Astrocyte of the cerebellum (primary cell): ENCODE measurements at regions not wholly inside any gene's neighbourhood (a gene's known extent, or its start where the extent isn't known, plus 50 kb on each side); places are given as distances from the start of the nearest gene placed in this dataset.

Source experiments
- DNase-seq: peaks from one replicate; pipeline ENCODE4 v3.0.0-alpha.2; 2011; ENCODE audit warnings: low read depth
- H3K4me3 ChIP-seq: 2 replicates; pipeline ENCODE4 v1.5.1; 2011; ENCODE audit warnings: mild to moderate bottlenecking, low read depth, low read length, moderate library complexity
- in situ Hi-C: cut with HindIII; loops from 2 replicates; pipeline ENCODE4 v1.10.0; 2017; ENCODE audit warnings: low sequenced_read_pairs
- TF ChIP-seq, protein P1 (sequence below): IDR thresholded peaks from 2 replicates; pipeline ENCODE4 v1.5.1; 2012; ENCODE audit warnings: low read length, low read depth, moderate library complexity, mild to moderate bottlenecking; ENCODE audit errors: missing control alignments

DNA sequence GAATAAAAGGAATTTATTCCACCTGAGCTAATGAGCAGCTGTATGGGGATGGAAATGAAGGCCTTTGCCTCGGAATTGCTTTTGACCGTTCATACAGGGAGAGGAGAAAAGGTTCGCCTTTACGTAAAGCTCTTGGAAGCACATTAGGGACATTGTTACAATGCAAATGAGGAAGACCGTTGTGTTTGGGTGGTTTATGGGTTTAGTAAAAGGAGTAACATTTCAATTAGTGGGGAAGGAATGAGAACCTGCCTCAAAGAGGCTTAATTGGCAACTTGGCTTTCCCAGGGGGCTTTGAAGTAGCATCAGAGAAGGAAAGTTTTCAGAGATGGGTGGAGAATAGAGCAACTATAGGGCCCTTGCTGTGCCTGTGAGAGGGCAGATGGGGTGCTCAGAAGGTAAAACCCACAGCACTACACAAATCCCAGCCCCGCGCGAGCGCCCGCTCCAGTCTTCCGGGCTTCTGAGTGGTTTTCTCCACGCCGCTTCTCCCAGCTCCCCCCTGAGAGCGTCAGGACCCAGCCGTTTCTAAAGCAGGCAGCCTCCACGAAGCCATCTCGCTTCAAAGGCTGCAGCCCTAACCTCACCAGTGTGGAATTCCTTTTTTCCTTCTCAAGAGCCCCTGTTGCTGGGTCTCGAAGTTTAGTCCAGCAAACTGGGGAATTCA, 192.0 kb upstream of the HES1 start:
- in situ Hi-C loops: no loop called here
- TF ChIP-seq, protein P1, sequence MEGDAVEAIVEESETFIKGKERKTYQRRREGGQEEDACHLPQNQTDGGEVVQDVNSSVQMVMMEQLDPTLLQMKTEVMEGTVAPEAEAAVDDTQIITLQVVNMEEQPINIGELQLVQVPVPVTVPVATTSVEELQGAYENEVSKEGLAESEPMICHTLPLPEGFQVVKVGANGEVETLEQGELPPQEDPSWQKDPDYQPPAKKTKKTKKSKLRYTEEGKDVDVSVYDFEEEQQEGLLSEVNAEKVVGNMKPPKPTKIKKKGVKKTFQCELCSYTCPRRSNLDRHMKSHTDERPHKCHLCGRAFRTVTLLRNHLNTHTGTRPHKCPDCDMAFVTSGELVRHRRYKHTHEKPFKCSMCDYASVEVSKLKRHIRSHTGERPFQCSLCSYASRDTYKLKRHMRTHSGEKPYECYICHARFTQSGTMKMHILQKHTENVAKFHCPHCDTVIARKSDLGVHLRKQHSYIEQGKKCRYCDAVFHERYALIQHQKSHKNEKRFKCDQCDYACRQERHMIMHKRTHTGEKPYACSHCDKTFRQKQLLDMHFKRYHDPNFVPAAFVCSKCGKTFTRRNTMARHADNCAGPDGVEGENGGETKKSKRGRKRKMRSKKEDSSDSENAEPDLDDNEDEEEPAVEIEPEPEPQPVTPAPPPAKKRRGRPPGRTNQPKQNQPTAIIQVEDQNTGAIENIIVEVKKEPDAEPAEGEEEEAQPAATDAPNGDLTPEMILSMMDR: no peak
- DNase-seq: no peak
- no peak overlapping the region for H3K4me3 ChIP-seq

DNA sequence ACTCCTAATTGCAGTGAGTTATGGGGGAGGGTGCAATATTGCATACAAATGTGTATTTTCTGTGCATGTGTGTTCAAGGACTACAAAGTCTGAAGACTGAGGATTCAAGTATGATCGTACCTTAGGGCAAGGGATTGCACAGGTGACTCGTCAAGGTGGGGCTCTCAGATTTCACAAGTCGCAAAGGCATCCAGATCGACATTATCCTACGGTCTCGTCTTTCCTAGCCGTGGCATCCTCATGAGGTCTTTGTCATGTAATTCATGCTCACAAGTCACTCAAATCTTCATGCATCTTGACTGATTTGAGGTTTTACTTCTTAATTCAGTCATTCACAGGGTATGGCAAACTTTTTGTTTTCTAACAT, 191.4 kb upstream of the HES1 start:
- no peak for DNase-seq
- TF ChIP-seq, protein P1: no peak
- in situ Hi-C loops: no loop called here
- H3K4me3 ChIP-seq: no peak overlapping the region

GRCh38 chr3:193945143-193945542, 190.8 kb upstream of the HES1 start:
- in situ Hi-C loops: no loop called here
- TF ChIP-seq, protein P1: no peak
- no peak overlapping the region for H3K4me3 ChIP-seq
- no peak for DNase-seq

DNA sequence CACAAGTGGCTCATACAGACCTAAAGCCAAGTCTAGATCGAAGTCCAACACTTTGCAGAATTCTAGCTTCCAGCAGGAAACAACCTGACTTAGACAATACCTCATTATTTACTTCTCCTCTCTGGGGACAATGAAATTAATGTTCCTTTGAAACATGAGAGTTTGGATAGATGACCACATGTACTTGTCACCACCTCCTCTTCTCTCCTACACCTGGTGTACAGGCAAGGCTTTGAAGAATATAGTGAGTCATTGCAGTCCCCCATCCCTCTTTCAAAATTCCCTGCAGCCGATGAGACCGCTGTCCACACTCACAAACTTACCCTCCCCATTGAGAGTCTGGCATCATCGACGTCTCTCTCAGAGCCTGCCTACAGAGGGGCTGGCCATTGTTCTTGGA, 189.0 kb upstream of the HES1 start:
- no peak overlapping the region for H3K4me3 ChIP-seq
- in situ Hi-C loops: no loop called here
- no peak for DNase-seq
- TF ChIP-seq, protein P1: no peak

- in situ Hi-C loops: no loop called here
- no peak for DNase-seq
- TF ChIP-seq, protein P1: no peak
- H3K4me3 ChIP-seq: no peak overlapping the region
Measured at GRCh38 chr3:193947596-193947995, 188.4 kb upstream of the HES1 start.

GRCh38 chr3:193948459-193948858, 187.5 kb upstream of the HES1 start:
- TF ChIP-seq, protein P1: no peak
- no peak overlapping the region for H3K4me3 ChIP-seq
- no peak for DNase-seq
- in situ Hi-C loops: no loop called here

- in situ Hi-C loops: loop anchor here (25.0 kb wide), 1 partner anchor 140 kb away; no protein-coding TSS in a partner anchor
- DNase-seq: no peak
- H3K4me3 ChIP-seq: no peak overlapping the region
- TF ChIP-seq, protein P1: no peak
Measured at GRCh38 chr3:193951859-193952258, 184.1 kb upstream of the HES1 start.
